ENCODE measurements at regions not wholly inside any gene's neighbourhood (a gene's known extent, or its start where the extent isn't known, plus 50 kb on each side); places are given as distances from the start of the nearest gene placed in this dataset.

DNA sequence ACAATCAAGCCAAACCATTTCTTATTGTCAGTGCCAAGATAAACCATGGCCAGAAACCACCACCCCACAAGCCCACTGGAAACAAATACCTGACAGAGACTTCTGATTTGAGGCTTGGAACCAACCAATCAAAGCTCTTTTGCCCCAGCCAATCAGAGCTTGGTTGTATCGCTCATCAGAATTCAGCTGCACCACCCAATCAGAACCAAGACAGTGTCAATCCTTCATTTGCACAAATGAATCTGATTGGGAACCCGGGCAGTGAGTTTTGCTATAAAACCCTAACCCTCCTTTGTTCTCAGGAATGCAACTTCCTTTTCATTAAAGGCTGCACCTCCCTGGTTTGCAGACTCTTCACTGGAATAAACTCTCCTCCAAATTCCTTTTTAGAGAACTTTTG, 87.4 kb downstream of the ELAPOR2 start:
- ATAC-seq (no peak), DNase-seq (ENCODE audit: low read depth, low spot score) (no peak)
- TF ChIP-seq, protein P1, sequence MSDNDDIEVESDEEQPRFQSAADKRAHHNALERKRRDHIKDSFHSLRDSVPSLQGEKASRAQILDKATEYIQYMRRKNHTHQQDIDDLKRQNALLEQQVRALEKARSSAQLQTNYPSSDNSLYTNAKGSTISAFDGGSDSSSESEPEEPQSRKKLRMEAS (IDR thresholded peaks at IDR 0.05), result no peak
- no peak for TF ChIP-seq TCF7L2 (IDR thresholded peaks at IDR 0.05; ENCODE audit: borderline replicate concordance, extremely low read depth, insufficient read depth, insufficient read length)
- TF ChIP-seq, protein P2, sequence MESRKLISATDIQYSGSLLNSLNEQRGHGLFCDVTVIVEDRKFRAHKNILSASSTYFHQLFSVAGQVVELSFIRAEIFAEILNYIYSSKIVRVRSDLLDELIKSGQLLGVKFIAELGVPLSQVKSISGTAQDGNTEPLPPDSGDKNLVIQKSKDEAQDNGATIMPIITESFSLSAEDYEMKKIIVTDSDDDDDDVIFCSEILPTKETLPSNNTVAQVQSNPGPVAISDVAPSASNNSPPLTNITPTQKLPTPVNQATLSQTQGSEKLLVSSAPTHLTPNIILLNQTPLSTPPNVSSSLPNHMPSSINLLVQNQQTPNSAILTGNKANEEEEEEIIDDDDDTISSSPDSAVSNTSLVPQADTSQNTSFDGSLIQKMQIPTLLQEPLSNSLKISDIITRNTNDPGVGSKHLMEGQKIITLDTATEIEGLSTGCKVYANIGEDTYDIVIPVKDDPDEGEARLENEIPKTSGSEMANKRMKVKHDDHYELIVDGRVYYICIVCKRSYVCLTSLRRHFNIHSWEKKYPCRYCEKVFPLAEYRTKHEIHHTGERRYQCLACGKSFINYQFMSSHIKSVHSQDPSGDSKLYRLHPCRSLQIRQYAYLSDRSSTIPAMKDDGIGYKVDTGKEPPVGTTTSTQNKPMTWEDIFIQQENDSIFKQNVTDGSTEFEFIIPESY (IDR thresholded peaks at IDR 0.05; ENCODE audit: extremely low read depth, insufficient replicate concordance, low read length), result no peak
- no peak for TF ChIP-seq SRF (IDR thresholded peaks at IDR 0.05; ENCODE audit: low read depth)
- no peak for TF ChIP-seq YY1 (IDR thresholded peaks at IDR 0.05; ENCODE audit: extremely low read depth, insufficient replicate concordance, low read depth, low read length)
- TF ChIP-seq, protein P3, sequence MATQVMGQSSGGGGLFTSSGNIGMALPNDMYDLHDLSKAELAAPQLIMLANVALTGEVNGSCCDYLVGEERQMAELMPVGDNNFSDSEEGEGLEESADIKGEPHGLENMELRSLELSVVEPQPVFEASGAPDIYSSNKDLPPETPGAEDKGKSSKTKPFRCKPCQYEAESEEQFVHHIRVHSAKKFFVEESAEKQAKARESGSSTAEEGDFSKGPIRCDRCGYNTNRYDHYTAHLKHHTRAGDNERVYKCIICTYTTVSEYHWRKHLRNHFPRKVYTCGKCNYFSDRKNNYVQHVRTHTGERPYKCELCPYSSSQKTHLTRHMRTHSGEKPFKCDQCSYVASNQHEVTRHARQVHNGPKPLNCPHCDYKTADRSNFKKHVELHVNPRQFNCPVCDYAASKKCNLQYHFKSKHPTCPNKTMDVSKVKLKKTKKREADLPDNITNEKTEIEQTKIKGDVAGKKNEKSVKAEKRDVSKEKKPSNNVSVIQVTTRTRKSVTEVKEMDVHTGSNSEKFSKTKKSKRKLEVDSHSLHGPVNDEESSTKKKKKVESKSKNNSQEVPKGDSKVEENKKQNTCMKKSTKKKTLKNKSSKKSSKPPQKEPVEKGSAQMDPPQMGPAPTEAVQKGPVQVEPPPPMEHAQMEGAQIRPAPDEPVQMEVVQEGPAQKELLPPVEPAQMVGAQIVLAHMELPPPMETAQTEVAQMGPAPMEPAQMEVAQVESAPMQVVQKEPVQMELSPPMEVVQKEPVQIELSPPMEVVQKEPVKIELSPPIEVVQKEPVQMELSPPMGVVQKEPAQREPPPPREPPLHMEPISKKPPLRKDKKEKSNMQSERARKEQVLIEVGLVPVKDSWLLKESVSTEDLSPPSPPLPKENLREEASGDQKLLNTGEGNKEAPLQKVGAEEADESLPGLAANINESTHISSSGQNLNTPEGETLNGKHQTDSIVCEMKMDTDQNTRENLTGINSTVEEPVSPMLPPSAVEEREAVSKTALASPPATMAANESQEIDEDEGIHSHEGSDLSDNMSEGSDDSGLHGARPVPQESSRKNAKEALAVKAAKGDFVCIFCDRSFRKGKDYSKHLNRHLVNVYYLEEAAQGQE (IDR thresholded peaks at IDR 0.05; ENCODE audit: low read depth), result no peak
- no peak for TF ChIP-seq EZH2 (IDR thresholded peaks at IDR 0.05)
- TF ChIP-seq POLR2AphosphoS5 (IDR thresholded peaks at IDR 0.05; ENCODE audit: low read depth, low read length), result no peak
- no peak for TF ChIP-seq ZFX (IDR thresholded peaks at IDR 0.05)
- TF ChIP-seq CBX3 (IDR thresholded peaks at IDR 0.05; ENCODE audit: low read depth), result no peak
- no peaks in the 10 kb centered on the region for H3K9me3 ChIP-seq (ENCODE audit: control insufficient read depth in 1 of 2, insufficient read depth in 1 of 2, low read depth in 1 of 2, low read length in 2 of 2)
- CTCF ChIA-PET, result no interaction called here
- POLR2A ChIA-PET, result no interaction called here
- no peaks in the 10 kb centered on the region for H3K36me3 ChIP-seq (ENCODE audit: control insufficient read depth in 1 of 2, insufficient read depth in 2 of 2, low read length in 2 of 2)
- H3K27me3 ChIP-seq (ENCODE audit: insufficient read depth, low read length), result no peaks in the 10 kb centered on the region
- H4K20me1 ChIP-seq (ENCODE audit: insufficient read depth), result no peaks in the 10 kb centered on the region
- intact Hi-C loops (cut with micrococcal nuclease), result no loop called here
- BruUV-seq (replicated peaks), result no TSS peak
- no peak overlapping the region for H3K4me2 ChIP-seq (ENCODE audit: low read length)
- H3K4me1 ChIP-seq (ENCODE audit: control insufficient read depth in 1 of 2, insufficient read depth in 2 of 2, low read length in 2 of 2), result no peaks in the 10 kb centered on the region
- no peaks in the 10 kb centered on the region; the same call in 1 of the 2 replicates for H3K79me2 ChIP-seq (ENCODE audit: insufficient read depth, low read length)
- no peak overlapping the region for H3K27ac ChIP-seq (ENCODE audit: low read depth, low read length)
- no peak overlapping the region for H3K4me3 ChIP-seq (replicated peaks in 1 of 2; ENCODE audit: low read depth in 1 of 2, low read length in 2 of 2)
- H2AFZ ChIP-seq (ENCODE audit: low read depth, low read length, poor library complexity, severe bottlenecking), result no peak overlapping the region
- no peaks in the 10 kb centered on the region for H3K9me2 ChIP-seq (ENCODE audit: insufficient read depth)
- no peak overlapping the region for H3K9ac ChIP-seq (ENCODE audit: low read length)
- RAD21 ChIA-PET (ENCODE audit: low non-redundant PET in 1 of 2, low total read pairs in 2 of 2, uncharacterized antibody in 2 of 2, unreplicated experiment in 2 of 2), result no interaction called here

Measured in HCT116 (cell line).